HCT116 (cell line): ENCODE measurements at regions not wholly inside any gene's neighbourhood (a gene's known extent, or its start where the extent isn't known, plus 50 kb on each side); places are given as distances from the start of the nearest gene placed in this dataset.

Experiments
- ATAC-seq: fragments of 200-7000 bp; cut with Tn5 transposase; 2 replicates; pipeline ENCODE4 v1.9.1; 2020; ENCODE audit warnings: mild to moderate bottlenecking, moderate library complexity
- BruUV-seq: library from RNA; stranded (reverse); fragments of 400-500 nt; replicated peaks from 2 replicates; lab custom pipeline; 2021; lab: Mats Ljungman, UMichigan
- CTCF ChIA-PET: fragments of 300-600 bp; sonication (Branson Sonifier 250); formaldehyde crosslinking; loops from one replicate; lab custom pipeline; 2021; ENCODE audit warnings: antibody characterized with exemption; lab: Charles Lee
- POLR2A ChIA-PET: fragments of 300-600, 350-600 bp; sonication (Branson Sonifier 250); formaldehyde crosslinking; loops from one replicate; lab custom pipeline; 2021; ENCODE audit warnings: antibody characterized with exemption; lab: Charles Lee
- RAD21 ChIA-PET, 2 experiments: fragments of 300-600 bp; sonication (Branson Sonifier 250); formaldehyde crosslinking; loops; one replicate each; lab custom pipeline; 2023; ENCODE audit warnings: low total read pairs in 2 of 2; ENCODE audit not compliant: uncharacterized antibody in 2 of 2, unreplicated experiment in 2 of 2, low non-redundant PET in 1 of 2; lab: Charles Lee
- DNase-seq: peaks from one replicate; pipeline ENCODE4 v3.0.0-alpha.2; 2010; ENCODE audit warnings: low read depth, low spot score
- H2AFZ ChIP-seq: fragments of 200-600 bp; shearing (Covaris generic), sonication (generic); 2 replicates; pipeline ENCODE4 v1.6.1; 2017; ENCODE audit warnings: low read depth, mixed run types, mixed read lengths, antibody characterized with exemption, low read length; ENCODE audit not compliant: poor library complexity, severe bottlenecking
- H3K27ac ChIP-seq: 2 replicates; pipeline ENCODE4 v1.5.1; 2012; ENCODE audit warnings: low read depth, low read length
- H3K27me3 ChIP-seq: fragments of 200-600 bp; sonication (generic); 2 replicates; pipeline ENCODE4 v1.6.1; 2016; ENCODE audit warnings: mixed run types, low read length, mixed read lengths; ENCODE audit not compliant: insufficient read depth
- H3K36me3 ChIP-seq, 2 experiments: fragments of 200-500 bp in 1 of 2; fragments of 200-600 bp in 1 of 2; sonication (Bioruptor generic) in 1 of 2; sonication (generic) in 1 of 2; 2 replicates each; pipeline versions ENCODE4 v1.5.1 to v1.6.1; 2014 to 2016; ENCODE audit warnings: low read length in 2 of 2, inconsistent platforms in 1 of 2, mixed read lengths in 1 of 2, mixed run types in 1 of 2; ENCODE audit not compliant: insufficient read depth in 2 of 2, control insufficient read depth in 1 of 2
- H3K4me1 ChIP-seq, 2 experiments: fragments of 200-600 bp in 1 of 2; sonication (generic) in 1 of 2; 2 replicates each; pipeline versions ENCODE4 v1.5.1 to v1.6.1; 2012 to 2017; ENCODE audit warnings: low read length in 2 of 2, inconsistent platforms in 1 of 2, mild to moderate bottlenecking in 1 of 2, mixed read lengths in 1 of 2, mixed run types in 1 of 2, moderate library complexity in 1 of 2; ENCODE audit not compliant: insufficient read depth in 2 of 2, control insufficient read depth in 1 of 2
- H3K4me2 ChIP-seq: fragments of 200-600 bp; sonication (generic); 2 replicates; pipeline ENCODE4 v1.6.1; 2017; ENCODE audit warnings: mixed run types, low read length, mixed read lengths
- H3K4me3 ChIP-seq, 2 experiments: fragments of 200-600 bp in 1 of 2; sonication (generic) in 1 of 2; replicated peaks in 1 of 2; 2 replicates each; pipeline ENCODE4 v1.5.1; 2011 to 2016; ENCODE audit warnings: low read length in 2 of 2, control low read depth in 1 of 2, low read depth in 1 of 2, mild to moderate bottlenecking in 1 of 2, mixed read lengths in 1 of 2, mixed run types in 1 of 2
- H3K79me2 ChIP-seq: fragments of 200-600 bp; sonication (generic); 2 replicates; pipeline ENCODE4 v1.6.1; 2017; ENCODE audit warnings: mild to moderate bottlenecking, mixed run types, low read length, moderate library complexity, mixed read lengths; ENCODE audit not compliant: insufficient read depth
- H3K9ac ChIP-seq: fragments of 200-600 bp; sonication (generic); 2 replicates; pipeline ENCODE4 v1.6.1; 2016; ENCODE audit warnings: low read length, mixed read lengths
- H3K9me2 ChIP-seq: fragments of 200-600 bp; sonication (generic), shearing (Covaris generic); 2 replicates; pipeline ENCODE4 v1.6.1; 2017; ENCODE audit warnings: mixed run types, mild to moderate bottlenecking, moderate library complexity; ENCODE audit not compliant: insufficient read depth
- H3K9me3 ChIP-seq, 2 experiments: fragments of 200-500 bp in 1 of 2; fragments of 200-600 bp in 1 of 2; sonication (Bioruptor generic) in 1 of 2; sonication (generic) in 1 of 2; 2 replicates each; pipeline ENCODE4 v1.6.1; 2014 to 2017; ENCODE audit warnings: low read length in 2 of 2, mixed read lengths in 2 of 2, inconsistent platforms in 1 of 2, low read depth in 1 of 2, mild to moderate bottlenecking in 1 of 2, mixed run types in 1 of 2, moderate library complexity in 1 of 2; ENCODE audit not compliant: control insufficient read depth in 1 of 2, insufficient read depth in 1 of 2
- H4K20me1 ChIP-seq: fragments of 200-600 bp; sonication (generic), shearing (Covaris generic); 2 replicates; pipeline ENCODE4 v1.6.1; 2017; ENCODE audit warnings: mixed run types, mild to moderate bottlenecking, moderate library complexity; ENCODE audit not compliant: insufficient read depth
- CBX3 ChIP-seq: IDR thresholded peaks from 2 replicates; pipeline ENCODE4 v1.6.1; 2012; ENCODE audit warnings: low read depth
- CEBPB ChIP-seq: IDR thresholded peaks from 2 replicates; pipeline ENCODE4 v1.6.1; 2012; ENCODE audit warnings: low read depth
- CTCF ChIP-seq, 3 experiments: fragments of 200-600 bp in 1 of 3; sonication (generic) in 1 of 3; IDR thresholded peaks in 2 of 3; conservative IDR thresholded peaks in 1 of 3; 2 replicates each; pipeline ENCODE4 v1.5.1; 2012 to 2017; ENCODE audit warnings: low read depth in 2 of 3, low read length in 2 of 3, antibody characterized with exemption in 1 of 3, borderline replicate concordance in 1 of 3, control low read depth in 1 of 3, mild to moderate bottlenecking in 1 of 3, mixed read lengths in 1 of 3, mixed run types in 1 of 3, moderate library complexity in 1 of 3; ENCODE audit not compliant: insufficient read depth in 1 of 3
- EGR1 ChIP-seq: IDR thresholded peaks from 2 replicates; pipeline ENCODE4 v1.6.1; 2012; ENCODE audit warnings: low read depth
- ELF1 ChIP-seq: IDR thresholded peaks from 2 replicates; pipeline ENCODE4 v1.6.1; 2012; ENCODE audit warnings: low read depth, borderline replicate concordance
- EZH2 ChIP-seq: fragments of 200-600 bp; sonication (generic); IDR thresholded peaks from 2 replicates; pipeline ENCODE4 v1.6.1; 2017; ENCODE audit warnings: antibody characterized with exemption, mixed run types
- EZH2phosphoT487 ChIP-seq: fragments of 200-600 bp; IDR thresholded peaks from 2 replicates; pipeline ENCODE4 v1.6.1; 2018; ENCODE audit warnings: antibody characterized with exemption, borderline replicate concordance
- JUND ChIP-seq: IDR thresholded peaks from 2 replicates; pipeline ENCODE4 v1.6.1; 2012
- POLR2A ChIP-seq: IDR thresholded peaks from 2 replicates; pipeline ENCODE4 v1.7.0; 2011; ENCODE audit warnings: borderline replicate concordance; ENCODE audit not compliant: insufficient read depth, insufficient read length; ENCODE audit errors: extremely low read depth
- POLR2AphosphoS5 ChIP-seq: IDR thresholded peaks from 2 replicates; pipeline ENCODE4 v1.6.1; 2011; ENCODE audit warnings: mild to moderate bottlenecking, low read depth, low read length, moderate library complexity
- RAD21 ChIP-seq: IDR thresholded peaks from 2 replicates; pipeline ENCODE4 v1.6.1; 2012; ENCODE audit warnings: low read depth, mild to moderate bottlenecking
- REST ChIP-seq: IDR thresholded peaks from 2 replicates; pipeline ENCODE4 v1.6.1; 2012; ENCODE audit warnings: low read depth
- SP1 ChIP-seq: IDR thresholded peaks from 2 replicates; pipeline ENCODE4 v1.6.1; 2012; ENCODE audit warnings: low read depth
- SRF ChIP-seq: IDR thresholded peaks from 2 replicates; pipeline ENCODE4 v1.6.1; 2012; ENCODE audit warnings: low read depth
- TCF7L2 ChIP-seq: IDR thresholded peaks from 2 replicates; pipeline ENCODE4 v1.7.0; 2011; ENCODE audit warnings: borderline replicate concordance, inconsistent platforms; ENCODE audit not compliant: insufficient read depth, insufficient read length; ENCODE audit errors: extremely low read depth
- YY1 ChIP-seq: IDR thresholded peaks from 2 replicates; pipeline ENCODE4 v1.6.1; 2011; ENCODE audit warnings: low read length, low read depth, moderate library complexity, mild to moderate bottlenecking; ENCODE audit not compliant: insufficient replicate concordance; ENCODE audit errors: extremely low read depth
- ZBTB33 ChIP-seq: IDR thresholded peaks from 2 replicates; pipeline ENCODE4 v1.6.1; 2011; ENCODE audit warnings: mild to moderate bottlenecking, low read length, moderate library complexity; ENCODE audit not compliant: insufficient replicate concordance; ENCODE audit errors: extremely low read depth
- ZFX ChIP-seq: fragments of 450-650 bp; IDR thresholded peaks from 2 replicates; pipeline ENCODE4 v1.6.1; 2017
- ZNF274 ChIP-seq: fragments of 200-500 bp; sonication (Bioruptor generic); IDR thresholded peaks from 2 replicates; pipeline ENCODE4 v1.6.1; 2014; ENCODE audit warnings: mild to moderate bottlenecking, low read depth, low read length, inconsistent platforms
- intact Hi-C: fragments of 100-400 bp; cut with micrococcal nuclease; formaldehyde crosslinking; loops from 2 replicates; pipeline ENCODE4 v1.10.0; 2022
- TF ChIP-seq, protein P1 (sequence below): IDR thresholded peaks from 2 replicates; pipeline ENCODE4 v1.6.1; 2012

GRCh38 chr7:155404976-155405375 lies 53.0 kb upstream of the EN2 start:
- no peak for TF ChIP-seq ZNF274
- no peak for TF ChIP-seq CBX3
- TF ChIP-seq REST: no peak
- no peak for TF ChIP-seq ZFX
- no peak for TF ChIP-seq EGR1
- no peak for TF ChIP-seq POLR2AphosphoS5
- TF ChIP-seq ZBTB33: no peak
- TF ChIP-seq SRF: no peak
- no peak for TF ChIP-seq RAD21
- no peak for TF ChIP-seq CEBPB
- TF ChIP-seq YY1: no peak
- no peak for TF ChIP-seq ELF1
- TF ChIP-seq, protein P1, sequence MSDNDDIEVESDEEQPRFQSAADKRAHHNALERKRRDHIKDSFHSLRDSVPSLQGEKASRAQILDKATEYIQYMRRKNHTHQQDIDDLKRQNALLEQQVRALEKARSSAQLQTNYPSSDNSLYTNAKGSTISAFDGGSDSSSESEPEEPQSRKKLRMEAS: no peak
- no peak for TF ChIP-seq SP1
- no peak for TF ChIP-seq CTCF (IDR thresholded peaks at IDR 0.05 in 2 of 3, conservative IDR thresholded peaks at IDR 0.05 in 1 of 3; ENCODE audit: borderline replicate concordance in 1 of 3, insufficient read depth in 1 of 3, low read depth in 2 of 3, low read length in 2 of 3)
- TF ChIP-seq EZH2phosphoT487: no peak
- no peak for TF ChIP-seq TCF7L2
- no peak for TF ChIP-seq JUND
- no peak for TF ChIP-seq POLR2A
- TF ChIP-seq EZH2: no peak
- Histone ChIP-seq H3K9ac (no peak overlapping the region), H3K4me3 (no peak overlapping the region), H3K9me3 (no peaks in the 10 kb centered on the region), H3K4me1 (no peaks in the 10 kb centered on the region), H3K4me2 (no peak overlapping the region), H3K36me3 (no peaks in the 10 kb centered on the region), H3K27ac (no peak overlapping the region), H2AFZ (no peak overlapping the region), H3K79me2 (no peaks in the 10 kb centered on the region), H3K9me2 (no peaks in the 10 kb centered on the region), H3K27me3 (no peaks in the 10 kb centered on the region), H4K20me1 (no peaks in the 10 kb centered on the region)
- CTCF ChIA-PET: interaction anchor here (1.3 kb wide), 1 partner anchor 17 kb away, joined by 4 read pairs; no protein-coding TSS in a partner anchor
- intact Hi-C loops: loop anchor here (2.0 kb wide), 1 partner anchor 364 kb away; no protein-coding TSS in a partner anchor
- ATAC-seq (no peak), DNase-seq (no peak)
- BruUV-seq: no TSS peak
- POLR2A ChIA-PET: no interaction called here
- RAD21 ChIA-PET: no interaction called here
